ENCODE measurements at regions not wholly inside any gene's neighbourhood (a gene's known extent, or its start where the extent isn't known, plus 50 kb on each side); places are given as distances from the start of the nearest gene placed in this dataset.
A peak's percentile ranks its signal among the peaks of the same experiment; 100 is the strongest.

GRCh38 chr4:175441256-175441655, 370.8 kb downstream of the GPM6A start:
- DNase-seq (ENCODE audit: low spot score), result no peak

DNA sequence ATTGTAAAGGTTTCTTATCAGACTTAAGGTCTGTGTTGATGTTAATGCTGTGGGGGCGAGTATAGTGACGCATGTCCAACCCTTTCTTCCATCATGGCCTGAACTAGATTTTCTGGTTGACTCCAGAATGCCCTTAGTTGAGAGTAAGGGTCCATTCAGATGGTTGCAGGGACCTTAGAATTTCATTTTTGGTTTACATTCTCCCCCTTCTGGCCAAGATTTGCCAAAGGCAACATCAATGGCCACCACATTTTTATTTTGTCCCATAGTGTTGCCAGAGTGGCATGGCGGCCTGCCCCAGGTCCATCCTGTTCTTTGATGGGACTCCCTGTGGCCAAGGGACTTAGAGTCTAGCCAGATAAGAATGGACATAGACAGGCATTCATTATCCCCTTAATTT, 368.5 kb downstream of the GPM6A start:
- DNase-seq (ENCODE audit: low spot score), result no peak

DNA sequence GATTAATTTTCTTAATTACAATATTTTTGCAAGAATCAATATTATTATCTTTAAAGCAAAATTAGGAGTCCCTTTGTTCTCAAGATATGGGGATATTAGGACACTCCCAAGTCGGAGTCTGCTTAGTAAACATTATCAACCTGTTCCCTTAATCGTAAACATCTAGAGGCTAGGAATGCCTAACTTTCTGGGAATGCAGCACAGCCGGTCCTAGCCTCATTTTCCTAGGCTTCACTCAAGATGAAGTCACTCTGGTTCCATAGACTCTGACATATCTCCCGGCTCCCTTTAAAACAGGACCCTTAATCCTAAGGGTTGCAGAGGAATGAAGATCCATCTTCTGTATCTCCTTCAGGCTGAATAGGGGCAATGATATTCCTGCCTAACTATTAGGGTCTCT, 367.6 kb downstream of the GPM6A start:
- no peak for DNase-seq (ENCODE audit: low spot score)

GRCh38 chr4:175447016-175447415, 365.0 kb downstream of the GPM6A start:
- DNase-seq (ENCODE audit: low spot score), result no peak

DNA sequence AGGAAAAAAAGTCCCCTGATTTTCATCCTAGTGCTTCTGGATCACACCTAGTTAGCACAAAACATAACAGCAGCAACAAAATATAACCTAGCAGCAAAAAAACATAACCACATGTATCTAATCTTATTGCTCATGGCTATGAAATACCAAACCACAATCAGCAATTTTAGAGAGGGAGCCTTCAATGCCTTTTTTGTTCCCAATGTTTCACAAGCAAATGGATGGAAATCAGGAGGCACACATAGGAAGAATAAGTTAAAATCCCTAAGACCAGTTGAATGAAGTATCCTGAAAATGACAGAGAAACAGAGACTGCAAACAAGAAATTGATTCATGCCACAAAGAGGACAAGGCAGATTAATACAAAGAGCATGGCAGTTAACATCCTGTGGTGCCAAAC, 361.6 kb downstream of the GPM6A start:
- no peak for DNase-seq (ENCODE audit: low spot score)

DNA sequence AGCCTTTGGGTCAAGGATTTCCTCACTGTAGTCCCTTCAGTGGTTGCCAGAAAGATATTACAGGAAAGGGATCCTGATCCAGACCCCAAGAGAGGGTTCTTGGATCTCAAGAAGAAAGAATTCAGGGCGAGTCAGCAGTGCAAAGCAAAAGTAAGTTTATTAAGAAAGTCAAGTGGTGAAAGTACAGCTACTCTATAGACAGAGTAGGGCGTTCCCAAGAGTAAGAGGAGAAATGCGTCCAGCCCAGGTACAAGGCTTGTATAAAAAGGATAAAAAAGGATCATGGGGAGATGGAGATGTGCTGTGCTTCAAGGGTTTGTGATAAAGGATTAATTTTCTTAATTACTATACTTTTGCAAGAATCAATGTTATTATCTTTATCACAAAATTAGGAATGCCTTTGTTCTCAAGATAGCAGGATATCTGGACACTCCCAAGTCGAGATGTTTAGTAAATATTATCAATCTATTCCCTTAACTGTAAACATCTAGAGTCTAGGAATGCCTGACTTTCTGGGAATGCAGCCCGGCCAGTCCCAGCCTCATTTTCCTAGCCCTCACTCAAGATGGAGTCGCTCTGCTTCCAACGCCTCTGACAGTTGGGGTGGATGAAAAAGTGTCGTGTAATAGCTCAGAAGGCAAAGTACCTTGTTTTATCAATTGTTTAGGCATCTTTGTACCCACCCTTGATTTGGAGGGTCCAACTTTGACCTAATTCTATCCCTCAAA, 360.7 kb downstream of the GPM6A start:
- DNase-seq (ENCODE audit: low spot score), result no peak

DNA sequence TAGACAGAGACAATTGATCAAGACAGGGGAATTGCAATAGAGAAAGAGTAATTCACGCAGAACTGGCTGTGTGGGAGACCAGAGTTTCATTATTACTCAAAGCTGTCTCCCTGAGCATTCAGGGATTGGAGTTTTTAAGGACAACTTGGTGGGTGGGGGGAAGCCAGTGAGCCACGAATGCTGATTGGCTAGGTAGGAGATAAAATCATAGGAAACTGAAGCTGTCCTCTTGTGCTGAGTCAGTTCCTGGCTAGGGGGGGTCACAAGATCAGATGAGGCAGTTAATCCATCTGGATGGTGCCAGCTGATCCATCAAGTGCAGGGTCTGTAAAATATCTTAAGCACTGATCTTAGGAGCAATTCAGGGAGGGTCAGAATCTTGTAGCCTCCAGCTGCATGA, 358.6 kb downstream of the GPM6A start:
- DNase-seq (ENCODE audit: low spot score), result no peak

DNA sequence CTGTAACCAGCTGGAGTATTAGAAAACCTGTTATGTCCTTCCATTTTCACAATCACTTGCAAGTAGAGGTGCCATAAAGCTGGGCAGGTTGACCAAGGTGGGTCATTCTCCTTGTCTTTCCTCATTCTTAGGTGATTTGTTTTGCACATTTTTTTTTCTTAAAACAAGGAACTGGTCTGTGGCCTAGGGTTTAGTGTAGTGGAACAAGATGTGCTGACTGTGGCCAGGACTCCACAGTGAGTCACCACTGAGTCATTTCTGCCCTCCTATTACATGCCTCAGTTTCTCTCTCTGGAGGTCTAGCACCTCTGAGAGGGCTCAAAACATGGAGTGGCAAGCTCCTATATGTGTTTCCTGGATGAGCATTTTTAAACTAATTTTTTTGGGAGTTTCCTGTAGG, 355.9 kb downstream of the GPM6A start:
- no peak for DNase-seq (ENCODE audit: low spot score)

GRCh38 chr4:175457956-175458355, 354.1 kb downstream of the GPM6A start:
- no peak for DNase-seq (ENCODE audit: low spot score)

GRCh38 chr4:175459571-175459970, 352.5 kb downstream of the GPM6A start:
- DNase-seq (ENCODE audit: low spot score), result no peak

DNA sequence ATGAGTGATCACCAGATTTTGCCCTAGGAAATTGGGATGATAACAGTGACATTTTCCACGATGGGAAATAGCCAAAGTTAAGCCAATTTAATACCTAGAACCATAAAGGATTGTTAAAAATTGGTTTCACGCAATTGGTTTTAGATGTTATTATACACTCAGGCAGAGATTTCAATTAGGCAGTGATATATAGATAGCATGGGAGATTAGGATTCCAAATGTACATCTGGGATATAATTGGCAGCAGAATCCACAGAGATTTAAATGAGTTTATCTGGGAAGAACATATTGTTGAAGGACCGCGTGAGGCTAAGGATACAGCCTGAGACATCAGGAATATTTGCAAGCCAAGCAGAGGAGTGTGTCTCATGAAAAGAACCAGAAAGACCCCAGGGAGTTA, 351.6 kb downstream of the GPM6A start:
- no peak for DNase-seq (ENCODE audit: low spot score)

DNA sequence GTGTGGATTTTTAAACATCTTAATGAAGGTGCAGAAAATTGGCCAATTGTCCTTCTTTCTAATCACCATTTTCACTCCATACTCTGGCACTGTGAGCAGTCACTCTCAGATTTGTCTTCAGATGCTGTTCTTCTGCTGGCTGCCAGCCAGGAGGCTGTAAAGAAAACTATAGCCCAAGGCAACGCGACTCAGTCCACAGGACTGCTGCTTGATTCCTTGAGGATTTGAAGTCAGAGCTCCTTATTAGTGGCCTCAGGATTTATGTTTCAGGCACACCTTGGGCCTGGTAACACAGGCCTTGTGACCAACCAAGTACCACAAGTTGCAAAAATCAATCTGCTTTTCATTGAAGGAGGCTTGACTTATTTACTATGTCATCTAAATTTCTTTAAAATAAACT, 342.6 kb downstream of the GPM6A start:
- DNase-seq (ENCODE audit: low spot score), result peak; percentile 2

GRCh38 chr4:175470131-175470530, 341.9 kb downstream of the GPM6A start:
- peak; percentile 42 for DNase-seq (ENCODE audit: low spot score)

DNA sequence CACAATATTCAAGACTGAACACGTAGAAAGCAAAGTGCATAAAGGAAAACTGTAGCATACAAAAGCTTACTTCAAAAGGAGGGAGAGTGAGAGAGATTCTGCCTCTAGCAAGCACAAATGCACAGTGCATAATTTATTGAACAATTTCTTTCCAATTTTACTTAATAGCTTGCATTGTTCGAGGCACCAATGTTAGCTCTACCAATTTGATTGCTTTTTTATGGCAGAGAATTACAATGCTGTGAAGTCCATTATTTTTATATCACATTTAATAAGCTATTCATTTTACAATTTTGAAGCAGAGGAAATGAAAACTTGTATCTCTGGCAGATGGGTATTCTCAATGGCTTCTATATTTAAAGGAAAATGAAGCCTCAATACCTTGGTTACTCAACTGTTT, 331.7 kb downstream of the GPM6A start:
- no peak for DNase-seq (ENCODE audit: low spot score)

GRCh38 chr4:175499735-175500352, 312.2 kb downstream of the GPM6A start:
- DNase-seq (ENCODE audit: low spot score), result no peak

DNA sequence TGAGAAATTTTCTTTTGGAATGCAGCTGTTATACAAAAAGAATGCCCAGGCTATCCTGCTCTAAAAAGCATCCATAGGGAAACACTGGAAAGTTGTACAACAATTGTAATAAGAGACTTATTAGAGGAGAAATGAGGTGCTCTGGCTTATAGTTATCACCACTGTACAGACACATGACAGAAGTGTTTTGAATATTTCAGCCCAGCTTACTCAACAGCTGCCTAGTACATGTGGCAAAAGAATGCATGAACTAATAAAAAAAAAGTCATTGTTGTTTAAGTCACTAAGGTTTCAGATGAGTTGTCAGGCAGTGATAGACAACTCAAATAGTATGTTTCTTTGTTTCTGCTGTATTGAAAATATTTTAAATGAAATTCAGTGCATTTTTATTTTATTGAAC, 307.7 kb downstream of the GPM6A start:
- DNase-seq (ENCODE audit: low spot score), result peak; percentile 11

DNA sequence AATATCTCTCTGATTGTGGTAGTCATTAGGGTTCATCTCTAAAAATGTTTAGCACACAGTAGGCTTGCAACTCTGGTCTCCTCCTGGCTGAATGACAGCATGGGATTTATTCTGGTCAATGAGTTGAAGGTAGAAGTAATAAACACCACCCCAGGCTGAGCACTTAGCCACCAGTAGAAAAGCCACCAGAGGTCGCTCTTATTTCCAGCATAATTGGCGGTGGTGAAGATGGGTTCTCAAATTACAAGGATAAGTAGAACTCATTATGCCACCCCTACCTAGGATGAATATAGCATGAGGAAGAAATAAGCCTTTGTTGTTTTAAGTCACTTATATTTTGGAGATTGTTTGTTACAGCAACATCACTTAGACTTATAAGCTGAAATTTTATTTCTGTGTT, 302.7 kb downstream of the GPM6A start:
- DNase-seq (ENCODE audit: low spot score), result no peak

- no peak for DNase-seq (ENCODE audit: low spot score)
Measured at GRCh38 chr4:175511861-175512260, 300.2 kb downstream of the GPM6A start.

DNA sequence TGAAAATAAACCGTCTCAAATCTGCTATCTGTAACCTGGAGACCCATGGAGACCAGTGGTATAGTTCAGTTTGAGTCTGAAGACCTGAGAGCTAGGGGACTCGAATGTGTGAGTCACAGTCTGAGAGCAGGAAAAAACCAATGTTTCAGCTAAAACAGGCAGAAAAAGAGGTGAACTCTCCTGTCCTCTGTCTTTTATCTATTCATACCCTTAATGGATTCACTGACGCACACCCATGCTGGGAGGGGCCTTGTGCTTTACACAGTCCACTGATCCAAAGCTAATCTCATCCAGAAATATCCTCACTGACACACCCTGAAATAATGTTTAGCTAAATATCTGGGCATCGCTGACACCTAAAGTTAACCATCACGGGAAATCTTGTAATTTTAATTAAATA, 297.9 kb downstream of the GPM6A start:
- DNase-seq (ENCODE audit: low spot score), result no peak

GRCh38 chr4:175530655-175531054, 281.4 kb downstream of the GPM6A start:
- DNase-seq (ENCODE audit: low spot score), result no peak

DNA sequence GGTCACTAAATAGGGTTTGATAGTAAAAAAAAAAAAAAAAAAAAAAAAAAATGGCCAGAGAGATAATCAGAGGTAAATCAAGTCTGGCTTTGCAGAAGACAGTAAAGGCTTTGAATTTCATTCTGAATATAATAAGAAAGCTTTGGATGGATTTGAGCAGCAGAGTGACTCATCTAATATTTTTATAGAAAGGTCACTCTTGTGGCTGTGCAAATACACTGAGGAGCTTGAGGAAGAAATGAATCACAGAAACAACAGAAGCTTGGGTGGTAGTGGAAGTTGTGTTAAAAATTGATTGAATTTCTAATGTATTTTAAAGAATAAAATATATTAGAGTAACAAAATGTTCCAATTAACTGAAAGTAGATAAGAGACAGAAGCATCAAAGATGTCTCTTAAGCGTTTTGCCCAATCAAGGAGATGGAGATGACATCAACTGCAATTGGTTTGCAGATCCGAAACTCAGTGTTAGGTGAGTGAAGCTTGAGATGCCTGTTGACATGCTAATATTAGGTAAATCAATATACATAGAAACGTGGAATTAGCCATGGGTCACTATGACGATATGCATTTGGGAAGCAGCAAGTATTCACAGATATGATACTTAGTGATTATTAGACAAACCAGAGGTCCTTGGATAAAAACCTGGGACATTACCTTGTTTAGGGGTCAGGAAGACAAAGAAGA, 280.5 kb downstream of the GPM6A start:
- peak; percentile 31 for DNase-seq (ENCODE audit: low spot score)

DNA sequence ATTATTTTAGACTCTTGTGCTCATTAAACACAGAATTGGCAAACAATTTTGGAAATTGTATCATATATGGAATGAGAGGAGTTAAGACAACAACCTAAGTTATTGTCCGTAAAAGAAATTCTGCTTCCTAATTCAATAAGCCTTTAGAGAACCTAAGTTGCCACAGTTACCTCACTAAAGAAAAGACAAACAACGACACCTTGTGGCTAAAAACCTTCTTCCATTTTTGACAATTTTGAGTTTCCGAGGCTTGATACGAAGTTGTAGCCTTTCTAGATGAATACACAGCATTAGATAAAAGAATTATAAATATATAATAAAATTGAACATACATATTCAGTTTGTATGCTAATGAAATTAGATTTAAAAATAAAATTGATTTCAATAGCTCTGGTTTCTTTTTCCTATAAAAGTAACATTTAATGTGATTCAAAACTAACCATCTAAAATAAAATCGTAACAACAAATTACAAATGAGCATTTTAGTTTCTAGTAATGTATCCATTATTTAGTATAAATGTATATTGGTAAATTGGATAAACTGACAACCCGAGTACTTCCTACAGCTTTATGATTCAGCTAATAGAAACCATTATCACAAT, 275.1 kb downstream of the GPM6A start:
- peak; percentile 50 for DNase-seq (ENCODE audit: low spot score)

GRCh38 chr4:175539498-175539897, 272.6 kb downstream of the GPM6A start:
- no peak for DNase-seq (ENCODE audit: low spot score)
